GM23338 (cell line): ENCODE measurements at regions not wholly inside any gene's neighbourhood (a gene's known extent, or its start where the extent isn't known, plus 50 kb on each side); places are given as distances from the start of the nearest gene placed in this dataset.

Experiments
- CREB1 ChIP-seq: fragments of 250-450 bp; sonication (Bioruptor Pico); IDR thresholded peaks from 2 replicates; pipeline ENCODE4 v1.5.0; 2020; ENCODE audit warnings: low read depth, mild to moderate bottlenecking, moderate library complexity
- CTCF ChIP-seq, 2 experiments: fragments of 200-600 bp in 1 of 2; sonication (generic) in 1 of 2; conservative IDR thresholded peaks; 2 replicates each; pipeline versions ENCODE4 v1.5.1 to v1.6.1; 2016 to 2017; ENCODE audit warnings: antibody characterized with exemption in 2 of 2, low read depth in 2 of 2, mild to moderate bottlenecking in 2 of 2, moderate library complexity in 1 of 2
- ETS1 ChIP-seq: IDR thresholded peaks from 2 replicates; pipeline ENCODE4 v1.6.1; 2016; ENCODE audit warnings: antibody characterized with exemption
- EZH2 ChIP-seq: fragments of 200-600 bp; sonication (generic); IDR thresholded peaks from one replicate; pipeline ENCODE4 v1.8.0; 2017; ENCODE audit warnings: antibody characterized with exemption, mild to moderate bottlenecking, low read depth; ENCODE audit not compliant: unreplicated experiment
- EZH2phosphoT487 ChIP-seq: fragments of 200-600 bp; sonication (generic); IDR thresholded peaks from one replicate; pipeline ENCODE4 v1.8.1; 2018; ENCODE audit warnings: antibody characterized with exemption; ENCODE audit not compliant: unreplicated experiment
- JUNB ChIP-seq: IDR thresholded peaks from one replicate; pipeline ENCODE4 v1.6.1; 2016; ENCODE audit warnings: antibody characterized with exemption; ENCODE audit not compliant: unreplicated experiment
- NANOG ChIP-seq: IDR thresholded peaks from 2 replicates; pipeline ENCODE4 v1.6.1; 2016; ENCODE audit warnings: antibody characterized with exemption, borderline replicate concordance
- POLR2AphosphoS5 ChIP-seq: IDR thresholded peaks from 2 replicates; pipeline ENCODE4 v1.6.1; 2016; ENCODE audit warnings: antibody characterized with exemption, low read depth
- REST ChIP-seq: IDR thresholded peaks from one replicate; pipeline ENCODE4 v1.6.1; 2018; ENCODE audit warnings: antibody characterized with exemption; ENCODE audit not compliant: unreplicated experiment
- STAT1 ChIP-seq: IDR thresholded peaks from one replicate; pipeline ENCODE4 v1.6.1; 2016; ENCODE audit warnings: antibody characterized with exemption; ENCODE audit not compliant: unreplicated experiment
- ZNF114 ChIP-seq: fragments of 250-450 bp; sonication (Bioruptor Pico); IDR thresholded peaks from 2 replicates; pipeline ENCODE4 v1.5.0; 2020; ENCODE audit warnings: mild to moderate bottlenecking, moderate library complexity
- ZNF331 ChIP-seq: fragments of 250-450 bp; sonication (Bioruptor Pico); IDR thresholded peaks from 2 replicates; pipeline ENCODE4 v1.5.0; 2020; ENCODE audit warnings: low read depth, mild to moderate bottlenecking, moderate library complexity
- ZNF462 ChIP-seq: fragments of 250-450 bp; sonication (Bioruptor Pico); IDR thresholded peaks from 2 replicates; pipeline ENCODE4 v1.5.0; 2020; ENCODE audit warnings: mild to moderate bottlenecking, moderate library complexity

GRCh38 chr4:24181005-24181404, 291.2 kb upstream of the PPARGC1A start:
- TF ChIP-seq CTCF (conservative IDR thresholded peaks at IDR 0.05; ENCODE audit: low read depth in 2 of 2) (no peak), POLR2AphosphoS5 (no peak), EZH2phosphoT487 (no peak), JUNB (no peak), CREB1 (no peak), EZH2 (no peak), ZNF331 (CRISPR knock-in tag) (no peak), REST (no peak), ETS1 (no peak), STAT1 (no peak), NANOG (no peak), ZNF114 (CRISPR knock-in tag) (no peak), ZNF462 (no peak)
